OCI-LY1 (cell line): ENCODE measurements at regions not wholly inside any gene's neighbourhood (a gene's known extent, or its start where the extent isn't known, plus 50 kb on each side); places are given as distances from the start of the nearest gene placed in this dataset.

Source experiments
- H2AFZ ChIP-seq: fragments of 200-600 bp; sonication (generic), shearing (Covaris generic); 2 replicates; pipeline ENCODE4 v1.6.0; 2014; ENCODE audit warnings: antibody characterized with exemption, mild to moderate bottlenecking, low read length
- H3F3A ChIP-seq: fragments of 200-600 bp; sonication (generic), shearing (Covaris generic); 2 replicates; pipeline ENCODE4 v1.6.0; 2014; ENCODE audit warnings: mild to moderate bottlenecking, antibody characterized with exemption, low read length, moderate library complexity; ENCODE audit not compliant: insufficient read depth
- H3K27ac ChIP-seq: fragments of 200-600 bp; sonication (generic); 2 replicates; pipeline ENCODE4 v1.5.1; 2014; ENCODE audit warnings: low read length, mixed run types, mild to moderate bottlenecking, low read depth; ENCODE audit not compliant: poor library complexity, severe bottlenecking
- H3K27me3 ChIP-seq: fragments of 200-600 bp; sonication (generic); 2 replicates; pipeline ENCODE4 v1.6.0; 2014; ENCODE audit warnings: antibody characterized with exemption, mild to moderate bottlenecking, low read length, moderate library complexity; ENCODE audit not compliant: insufficient read depth
- H3K36me3 ChIP-seq: fragments of 200-600 bp; sonication (generic); 2 replicates; pipeline ENCODE4 v1.6.1; 2014; ENCODE audit warnings: mild to moderate bottlenecking, antibody characterized with exemption, low read length, moderate library complexity, mixed read lengths; ENCODE audit not compliant: insufficient read depth
- H3K4me1 ChIP-seq: fragments of 200-600 bp; sonication (generic); 2 replicates; pipeline ENCODE4 v1.5.1; 2014; ENCODE audit warnings: mild to moderate bottlenecking, low read length, moderate library complexity; ENCODE audit not compliant: insufficient read depth, severe bottlenecking
- H3K4me2 ChIP-seq: fragments of 200-600 bp; sonication (generic), shearing (Covaris generic); 2 replicates; pipeline ENCODE4 v1.6.1; 2014; ENCODE audit warnings: low read length
- H3K4me3 ChIP-seq: fragments of 200-600 bp; sonication (generic); 2 replicates; pipeline ENCODE4 v1.5.1; 2014; ENCODE audit warnings: low read length, low read depth, mild to moderate bottlenecking, mixed read lengths; ENCODE audit not compliant: poor library complexity, severe bottlenecking
- H3K79me2 ChIP-seq: fragments of 200-600 bp; shearing (Covaris generic); 2 replicates; pipeline ENCODE4 v1.6.1; 2016; ENCODE audit warnings: mixed run types, low read length, mixed read lengths; ENCODE audit not compliant: insufficient read depth
- H3K9ac ChIP-seq: fragments of 200-600 bp; sonication (generic), shearing (Covaris generic); 2 replicates; pipeline ENCODE4 v1.6.1; 2014; ENCODE audit warnings: mild to moderate bottlenecking, low read length, mixed read lengths
- H3K9me2 ChIP-seq: fragments of 200-600 bp; sonication (generic), shearing (Covaris generic); 2 replicates; pipeline ENCODE4 v1.6.1; 2014; ENCODE audit warnings: low read depth, mild to moderate bottlenecking, low read length, mixed read lengths
- H3K9me3 ChIP-seq: fragments of 200-600 bp; shearing (Covaris generic); 2 replicates; pipeline ENCODE4 v1.6.1; 2014; ENCODE audit warnings: low read length, mixed read lengths
- H4K20me1 ChIP-seq: fragments of 200-600 bp; sonication (generic), shearing (Covaris generic); 2 replicates; pipeline ENCODE4 v1.6.0; 2016; ENCODE audit warnings: mild to moderate bottlenecking, low read length; ENCODE audit not compliant: insufficient read depth
- EZH2 ChIP-seq: fragments of 200-600 bp; sonication (generic), shearing (Covaris generic); IDR thresholded peaks from 2 replicates; pipeline ENCODE4 v1.8.0; 2017; ENCODE audit warnings: borderline replicate concordance, mixed run types, mild to moderate bottlenecking, antibody characterized with exemption, low read length, moderate library complexity, mixed read lengths
- TF ChIP-seq, protein P1 (sequence below): fragments of 200-600 bp; sonication (generic), shearing (Covaris generic); IDR thresholded peaks from 2 replicates; pipeline ENCODE4 v1.5.1; 2017; ENCODE audit warnings: mild to moderate bottlenecking, antibody characterized with exemption, low read length, moderate library complexity, mixed read lengths

DNA sequence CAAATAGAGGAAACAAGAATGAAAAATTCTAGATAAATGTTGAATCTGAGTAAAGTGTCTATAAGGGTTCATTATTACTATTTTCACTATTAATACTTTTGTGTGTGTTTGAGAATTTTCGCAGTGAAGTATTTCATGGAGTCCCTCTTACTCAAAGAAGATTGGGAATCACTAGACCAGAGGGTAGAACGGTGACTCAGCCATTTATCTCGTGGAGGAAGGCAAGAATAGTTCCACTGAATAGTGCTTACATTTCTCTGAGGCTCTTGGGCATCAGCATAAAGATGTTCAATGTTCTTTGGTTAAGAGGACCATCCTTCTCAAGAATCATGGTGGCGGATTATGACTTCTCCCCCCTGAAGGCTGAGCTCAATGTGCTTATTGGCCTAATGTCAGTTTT lies 376.7 kb upstream of the ARID1B start:
- Histone ChIP-seq H2AFZ (no peak overlapping the region), H3K27me3 (no peaks in the 10 kb centered on the region), H3K79me2 (no peaks in the 10 kb centered on the region), H3F3A (no peaks in the 10 kb centered on the region), H3K36me3 (no peaks in the 10 kb centered on the region), H4K20me1 (no peaks in the 10 kb centered on the region), H3K4me2 (no peak overlapping the region), H3K9me2 (no peaks in the 10 kb centered on the region), H3K4me1 (peaks cover 32% of the 10 kb centered on the region), H3K27ac (no peak overlapping the region), H3K9me3 (no peaks in the 10 kb centered on the region), H3K9ac (no peak overlapping the region), H3K4me3 (no peak overlapping the region)
- TF ChIP-seq EZH2: no peak
- TF ChIP-seq, protein P1, sequence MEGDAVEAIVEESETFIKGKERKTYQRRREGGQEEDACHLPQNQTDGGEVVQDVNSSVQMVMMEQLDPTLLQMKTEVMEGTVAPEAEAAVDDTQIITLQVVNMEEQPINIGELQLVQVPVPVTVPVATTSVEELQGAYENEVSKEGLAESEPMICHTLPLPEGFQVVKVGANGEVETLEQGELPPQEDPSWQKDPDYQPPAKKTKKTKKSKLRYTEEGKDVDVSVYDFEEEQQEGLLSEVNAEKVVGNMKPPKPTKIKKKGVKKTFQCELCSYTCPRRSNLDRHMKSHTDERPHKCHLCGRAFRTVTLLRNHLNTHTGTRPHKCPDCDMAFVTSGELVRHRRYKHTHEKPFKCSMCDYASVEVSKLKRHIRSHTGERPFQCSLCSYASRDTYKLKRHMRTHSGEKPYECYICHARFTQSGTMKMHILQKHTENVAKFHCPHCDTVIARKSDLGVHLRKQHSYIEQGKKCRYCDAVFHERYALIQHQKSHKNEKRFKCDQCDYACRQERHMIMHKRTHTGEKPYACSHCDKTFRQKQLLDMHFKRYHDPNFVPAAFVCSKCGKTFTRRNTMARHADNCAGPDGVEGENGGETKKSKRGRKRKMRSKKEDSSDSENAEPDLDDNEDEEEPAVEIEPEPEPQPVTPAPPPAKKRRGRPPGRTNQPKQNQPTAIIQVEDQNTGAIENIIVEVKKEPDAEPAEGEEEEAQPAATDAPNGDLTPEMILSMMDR: no peak

DNA sequence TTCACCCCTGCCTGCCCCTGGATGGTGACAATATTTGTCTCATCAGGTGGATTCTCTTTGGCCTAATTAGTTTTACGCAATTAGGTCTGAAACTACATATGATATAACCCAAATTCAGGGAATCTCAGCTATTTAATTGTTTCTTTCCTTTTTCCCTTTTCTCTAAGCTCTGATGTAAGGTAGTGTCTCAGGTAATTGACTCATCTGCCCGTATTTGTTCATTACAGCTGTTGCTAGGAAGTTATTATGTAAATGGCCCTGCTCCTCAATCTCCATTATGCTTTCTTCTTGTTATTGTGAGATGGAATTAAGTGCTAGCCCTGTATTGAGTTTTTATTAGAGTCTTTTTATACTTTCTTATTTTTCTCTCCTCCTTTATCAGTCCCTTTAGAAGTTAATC lies 378.2 kb upstream of the ARID1B start:
- Histone ChIP-seq H3K4me1 (peaks cover 47% of the 10 kb centered on the region), H3K27me3 (no peaks in the 10 kb centered on the region), H4K20me1 (no peaks in the 10 kb centered on the region), H3K4me3 (no peak overlapping the region), H3K9me2 (no peaks in the 10 kb centered on the region), H3K9me3 (no peaks in the 10 kb centered on the region), H3K79me2 (no peaks in the 10 kb centered on the region), H3F3A (no peaks in the 10 kb centered on the region), H2AFZ (no peak overlapping the region), H3K4me2 (no peak overlapping the region), H3K36me3 (no peaks in the 10 kb centered on the region), H3K27ac (no peak overlapping the region), H3K9ac (no peak overlapping the region)
- TF ChIP-seq, protein P1: no peak
- no peak for TF ChIP-seq EZH2

DNA sequence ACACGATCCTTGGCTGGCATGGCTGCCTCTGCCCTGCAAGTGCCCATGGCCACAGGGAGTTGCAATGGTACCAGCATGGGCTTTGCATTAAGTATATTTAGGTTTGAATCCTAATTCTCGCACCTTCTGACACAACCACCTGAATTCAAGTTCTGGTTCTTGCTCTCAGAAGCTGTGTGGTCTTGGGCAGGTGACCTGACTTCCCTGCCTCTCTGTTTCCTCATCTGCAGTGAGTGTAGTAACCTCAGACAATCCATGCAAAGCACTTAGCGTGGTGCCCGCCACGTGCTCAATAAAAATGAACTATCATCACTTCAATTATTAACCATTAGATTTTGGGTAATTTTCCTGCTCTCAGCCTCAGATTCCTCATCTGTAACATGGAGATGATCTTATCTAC lies 378.8 kb upstream of the ARID1B start:
- H3K4me3 ChIP-seq: no peak overlapping the region
- H3K27me3 ChIP-seq: no peaks in the 10 kb centered on the region
- H3K79me2 ChIP-seq: no peaks in the 10 kb centered on the region
- H3F3A ChIP-seq: no peaks in the 10 kb centered on the region
- H3K9ac ChIP-seq: no peak overlapping the region
- no peak overlapping the region for H2AFZ ChIP-seq
- no peaks in the 10 kb centered on the region for H4K20me1 ChIP-seq
- peaks cover 53% of the 10 kb centered on the region for H3K4me1 ChIP-seq
- H3K36me3 ChIP-seq: no peaks in the 10 kb centered on the region
- peak overlapping the region; percentile 97 for H3K27ac ChIP-seq
- H3K9me3 ChIP-seq: no peaks in the 10 kb centered on the region
- no peaks in the 10 kb centered on the region for H3K9me2 ChIP-seq
- no peak overlapping the region for H3K4me2 ChIP-seq
- TF ChIP-seq, protein P1: no peak
- no peak for TF ChIP-seq EZH2
